Right forelimb (tissue), 1 donor: ENCODE measurements at regions not wholly inside any gene's neighbourhood (a gene's known extent, or its start where the extent isn't known, plus 50 kb on each side); places are given as distances from the start of the nearest gene placed in this dataset.

Experiments used
- DNase-seq: peaks from one replicate; pipeline ENCODE4 v3.0.0-alpha.2; 2018

DNA sequence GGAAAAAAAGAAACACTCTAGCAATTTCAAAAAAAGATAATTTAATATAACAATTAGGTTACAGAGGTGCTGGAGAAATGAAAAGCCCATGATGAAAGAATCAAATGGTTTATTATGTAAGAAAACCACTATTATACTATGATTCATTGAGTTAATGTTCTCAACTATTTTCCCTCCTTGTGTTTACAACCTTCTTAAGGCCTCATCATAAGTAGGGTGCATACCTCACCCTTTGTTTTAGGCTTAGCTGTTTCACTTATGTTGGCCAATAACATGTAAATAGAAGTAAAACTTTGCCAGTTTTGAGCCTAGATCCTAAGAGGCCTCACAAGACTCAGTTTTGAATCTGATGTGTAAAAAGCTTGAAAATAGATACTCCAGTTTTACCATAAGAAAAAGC is 418.3 kb upstream of the DDX18 start:
- no peak for DNase-seq

DNA sequence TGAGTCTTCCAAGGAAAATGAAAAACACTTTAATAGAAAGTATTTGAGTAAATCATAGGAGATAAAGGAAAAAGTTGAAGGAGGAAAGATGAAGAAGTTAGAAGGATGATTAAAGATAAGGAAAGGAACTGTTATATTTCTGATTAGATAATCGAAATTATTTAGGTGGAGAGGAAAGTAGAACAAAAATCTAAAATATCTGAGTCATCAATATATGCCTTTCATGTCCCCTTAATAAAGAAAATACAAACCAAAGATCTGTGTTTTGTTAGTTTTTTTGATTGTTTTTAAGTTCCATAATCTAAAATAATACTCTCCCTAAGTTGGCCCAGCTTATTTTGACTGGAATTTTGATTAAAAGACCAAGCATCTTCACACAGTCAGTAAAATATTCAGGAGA is 412.9 kb upstream of the DDX18 start:
- DNase-seq: no peak

DNA sequence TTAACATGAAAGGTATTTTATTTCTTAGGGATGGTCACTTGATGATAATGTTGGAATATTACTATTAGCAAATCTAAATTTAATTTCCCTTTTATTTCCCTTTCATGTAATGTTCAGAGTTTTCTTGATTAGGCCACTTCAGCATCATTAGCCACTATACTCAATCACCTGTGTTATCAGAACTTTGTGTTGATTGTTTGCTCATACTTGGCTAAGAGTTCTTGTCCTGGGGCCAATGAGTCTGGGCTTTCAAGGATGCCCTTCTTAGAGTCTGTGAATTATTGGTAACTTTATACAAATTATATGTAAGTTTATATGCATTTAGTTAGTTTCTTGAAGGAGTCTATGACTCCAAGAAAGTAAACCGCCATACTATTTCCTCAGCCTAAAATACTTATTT is 408.0 kb upstream of the DDX18 start:
- DNase-seq: no peak

DNA sequence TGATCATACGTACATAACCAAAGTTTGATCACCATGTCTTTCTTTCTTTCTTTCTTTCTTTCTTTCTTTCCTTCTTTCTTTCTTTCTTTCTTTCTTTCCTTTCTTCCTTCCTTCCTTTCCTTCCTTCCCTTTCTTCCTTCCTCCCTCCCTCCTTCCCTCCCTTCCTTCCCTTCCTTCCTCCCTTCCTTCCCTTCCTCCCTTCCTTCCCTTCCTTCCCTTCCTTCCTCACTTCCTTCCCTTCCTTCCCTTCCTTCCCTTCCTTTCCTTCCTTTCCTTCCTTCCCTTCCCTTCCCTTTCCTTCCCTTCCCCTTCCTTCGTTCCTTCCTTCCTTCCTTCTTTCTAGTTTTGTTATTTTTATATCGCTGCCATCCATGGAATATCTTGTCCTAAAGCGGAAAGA is 406.7 kb upstream of the DDX18 start:
- DNase-seq: no peak

DNA sequence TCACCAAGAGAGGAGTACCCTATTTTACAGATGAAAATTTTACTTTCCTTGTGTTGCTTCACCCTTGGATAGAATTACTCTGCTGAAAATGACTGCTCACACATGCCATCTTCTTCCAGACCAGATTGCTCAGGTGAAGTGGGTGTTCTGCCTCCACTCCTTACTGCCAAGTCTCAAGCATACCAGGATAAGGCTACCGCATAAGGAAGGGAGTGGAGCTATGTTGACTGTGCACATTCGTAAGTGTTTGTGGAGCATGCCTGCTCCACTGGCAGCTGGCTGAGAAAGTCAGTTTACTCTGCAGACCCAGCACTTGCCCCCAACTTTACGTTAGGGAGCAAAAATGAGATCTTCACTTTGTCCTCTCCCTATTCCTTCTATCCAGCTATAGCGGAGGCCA is 405.0 kb upstream of the DDX18 start:
- no peak for DNase-seq

DNA sequence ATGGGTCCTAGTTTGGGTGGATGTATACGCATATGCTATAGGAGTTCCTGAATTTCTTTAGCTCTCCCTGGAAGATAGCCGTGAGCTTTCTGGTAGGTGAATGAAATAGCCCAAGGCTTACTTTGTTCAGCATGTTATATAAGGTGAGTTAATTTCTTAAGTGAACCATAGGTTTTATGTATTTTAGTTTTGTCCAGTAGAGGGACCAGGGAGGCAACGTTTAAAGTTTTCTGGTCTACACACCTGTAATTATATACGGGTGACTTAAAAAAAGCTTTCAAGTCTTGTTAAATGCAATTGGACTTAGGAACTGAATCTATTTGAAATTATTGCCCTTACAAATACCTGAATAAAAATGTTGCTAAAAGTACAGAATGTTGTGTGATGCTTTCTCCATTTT is 402.5 kb upstream of the DDX18 start:
- no peak for DNase-seq

DNA sequence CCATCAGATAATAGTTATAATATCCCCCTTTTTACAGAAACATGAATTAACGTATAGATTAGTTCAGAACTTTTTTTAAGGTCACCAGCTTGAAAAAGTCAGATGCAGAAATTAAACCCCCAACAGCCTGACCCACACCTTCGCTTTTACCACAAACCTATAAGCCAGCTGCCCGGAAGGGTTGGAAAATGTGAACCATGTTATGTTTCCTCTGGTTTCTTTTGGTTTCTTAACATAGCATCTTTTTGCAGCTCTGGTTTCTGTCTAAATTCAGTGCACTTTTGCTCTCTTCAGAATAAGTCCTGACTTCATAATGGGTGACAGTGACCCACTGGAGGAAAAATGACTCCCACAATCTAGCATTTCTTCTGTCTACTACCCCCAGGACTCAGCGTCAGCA is 381.7 kb upstream of the DDX18 start:
- no peak for DNase-seq

DNA sequence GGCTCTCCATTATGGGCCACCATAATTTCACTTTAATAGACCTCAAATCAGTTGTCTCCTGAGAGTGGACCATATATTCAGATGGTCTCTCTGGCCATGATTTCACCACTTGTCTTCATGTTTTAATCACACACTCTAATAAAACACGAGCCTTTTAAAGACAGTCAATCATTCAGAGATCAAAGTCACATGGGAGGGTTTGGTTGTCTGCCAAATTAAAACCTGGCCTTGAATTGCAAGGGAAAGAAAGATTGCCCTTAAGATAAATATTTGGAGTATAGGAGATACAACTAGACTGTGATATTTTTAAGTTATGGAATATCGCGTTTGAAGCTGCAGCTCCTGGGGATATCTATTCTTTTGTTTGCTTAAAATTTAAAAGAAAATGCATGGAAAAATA is 377.8 kb upstream of the DDX18 start:
- no peak for DNase-seq

DNA sequence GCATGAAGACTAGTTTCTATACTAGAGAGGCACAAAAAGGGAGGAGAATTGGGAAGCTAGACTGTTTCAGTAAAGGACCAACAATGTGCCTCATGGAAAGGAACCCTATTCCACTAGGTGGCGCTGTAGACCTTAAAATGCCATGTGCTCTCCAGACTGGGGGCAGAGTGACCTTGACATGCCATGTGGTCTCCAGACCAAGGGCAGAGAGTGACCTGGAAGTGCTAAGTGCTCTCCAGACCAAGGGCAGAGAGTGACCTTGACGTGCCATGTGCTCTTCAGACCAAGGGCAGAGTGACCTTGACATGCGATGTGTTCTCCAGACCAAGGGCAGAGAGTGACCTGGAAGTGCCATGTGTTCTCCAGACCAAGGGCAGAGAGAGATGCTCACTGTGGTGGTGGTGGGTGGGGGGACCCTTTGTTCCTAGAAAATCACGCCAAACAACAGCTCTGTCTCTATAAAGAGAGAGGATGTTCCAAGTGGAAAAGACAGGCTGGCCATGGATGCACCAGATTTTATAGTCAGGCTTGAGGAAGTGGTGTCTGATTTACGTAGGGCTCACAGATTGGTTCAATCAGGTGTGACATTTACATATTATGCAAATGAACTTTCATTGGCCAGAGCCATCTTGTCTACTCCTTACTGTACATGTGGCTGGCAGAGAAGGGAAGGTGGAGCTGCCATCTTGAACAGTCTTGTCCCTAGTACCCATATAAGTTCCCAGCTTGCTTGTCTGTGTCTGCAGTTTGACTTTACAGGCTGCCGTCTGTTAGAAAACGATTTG is 344.0 kb upstream of the DDX18 start:
- DNase-seq: no peak

DNA sequence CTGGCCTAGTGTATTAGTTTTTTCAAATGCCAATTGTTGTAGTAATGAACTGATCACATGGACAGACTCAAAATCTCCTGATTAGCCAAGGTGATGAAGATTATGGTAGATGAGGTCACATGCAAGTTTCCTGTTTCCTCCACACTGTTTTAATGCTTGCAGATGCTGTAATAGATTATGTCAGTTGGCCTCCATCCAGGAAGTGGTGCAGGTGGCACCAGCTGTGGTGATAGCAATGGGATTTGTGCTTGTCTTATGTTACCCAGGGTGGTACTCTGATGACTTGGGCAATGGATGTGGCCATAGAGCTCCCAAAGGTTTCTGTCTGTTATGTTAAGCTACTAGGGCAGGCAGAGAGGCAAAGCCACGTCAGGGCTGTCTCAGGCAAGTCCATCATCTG is 332.9 kb upstream of the DDX18 start:
- no peak for DNase-seq

DNA sequence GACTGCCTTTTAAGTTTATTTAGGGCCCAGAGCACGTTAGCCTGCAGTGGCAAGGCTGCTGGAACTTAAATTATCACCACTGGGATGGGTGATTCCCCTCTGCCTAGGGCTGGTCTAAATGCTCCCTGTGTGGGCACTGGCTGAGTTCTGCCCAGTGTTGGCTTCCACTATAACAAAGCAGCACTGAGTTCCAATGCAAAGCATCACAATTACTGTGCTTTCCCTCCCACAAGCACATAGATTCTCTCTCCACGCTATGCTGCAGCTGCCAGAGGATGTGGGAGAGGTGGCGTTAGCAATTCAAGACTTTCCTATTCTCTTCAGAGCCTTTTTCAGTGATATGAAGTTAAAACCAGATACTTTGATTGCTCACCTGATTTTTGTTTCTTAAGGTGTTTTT is 328.9 kb upstream of the DDX18 start:
- DNase-seq: no peak

DNA sequence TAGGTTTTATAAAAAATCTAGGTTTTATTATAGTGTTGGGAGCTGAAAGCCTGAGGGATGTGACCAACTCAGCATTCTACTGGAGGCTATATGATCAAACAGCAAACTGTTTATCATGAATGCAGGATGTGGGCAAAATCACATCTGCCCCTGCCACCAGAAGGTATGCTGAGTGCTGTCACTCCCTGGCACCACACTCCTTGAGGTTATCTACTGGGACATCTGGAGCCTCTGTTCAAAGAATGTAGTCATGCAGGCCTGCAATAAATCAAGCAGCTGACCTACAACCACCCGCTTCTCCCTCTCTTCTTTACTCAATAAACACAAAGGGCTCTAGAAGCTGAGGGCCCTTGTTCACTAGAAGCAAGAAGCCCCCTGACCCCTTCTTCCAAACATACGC is 328.4 kb upstream of the DDX18 start:
- DNase-seq: no peak

DNA sequence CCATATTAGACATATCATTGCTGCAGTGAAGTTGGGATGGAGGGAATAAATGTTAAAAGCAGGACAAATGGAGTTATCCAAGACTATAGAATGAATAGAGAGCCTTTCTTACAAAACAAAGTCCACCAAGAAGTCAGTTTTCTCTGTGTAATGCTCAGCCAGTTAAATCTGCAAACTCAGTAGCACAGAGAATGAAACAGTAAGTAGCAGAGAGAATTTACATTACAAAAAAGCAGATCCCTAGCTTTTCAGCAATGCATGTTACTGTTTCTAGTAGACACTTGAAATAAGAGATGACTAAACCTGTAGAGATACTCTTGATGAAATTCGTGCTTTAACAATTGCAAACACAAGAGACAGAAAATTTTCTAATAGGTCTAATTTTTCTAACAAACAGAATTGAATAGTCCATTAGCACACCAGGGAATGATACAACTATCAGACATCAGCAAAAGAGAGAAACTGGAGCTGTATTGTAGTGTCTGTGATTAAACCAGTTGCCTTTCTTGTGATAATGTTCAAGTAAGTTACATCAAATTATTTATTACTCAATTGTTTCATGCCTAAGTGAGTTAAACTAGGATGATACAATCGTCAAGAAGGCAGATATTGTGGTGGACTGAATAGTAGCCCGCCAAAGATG is 322.2 kb upstream of the DDX18 start:
- DNase-seq: no peak

DNA sequence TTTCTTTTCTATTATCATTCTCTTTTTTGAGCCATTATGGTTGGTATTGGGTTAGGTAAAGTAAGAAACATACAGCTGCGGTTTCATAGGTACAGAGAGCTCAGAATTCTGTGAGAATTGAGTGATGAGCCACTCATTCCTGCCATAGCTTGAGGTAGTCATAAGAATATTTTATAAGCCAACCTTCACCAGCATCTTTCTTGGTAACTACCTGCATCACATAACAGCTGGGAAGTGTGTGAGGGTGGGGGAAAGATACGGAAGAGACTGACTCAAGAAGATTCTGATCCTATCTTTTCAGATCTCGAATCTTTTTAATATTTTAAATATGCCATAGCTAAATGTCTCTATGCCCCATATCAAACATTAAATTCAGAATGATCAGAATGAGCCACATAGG is 313.8 kb upstream of the DDX18 start:
- no peak for DNase-seq

DNA sequence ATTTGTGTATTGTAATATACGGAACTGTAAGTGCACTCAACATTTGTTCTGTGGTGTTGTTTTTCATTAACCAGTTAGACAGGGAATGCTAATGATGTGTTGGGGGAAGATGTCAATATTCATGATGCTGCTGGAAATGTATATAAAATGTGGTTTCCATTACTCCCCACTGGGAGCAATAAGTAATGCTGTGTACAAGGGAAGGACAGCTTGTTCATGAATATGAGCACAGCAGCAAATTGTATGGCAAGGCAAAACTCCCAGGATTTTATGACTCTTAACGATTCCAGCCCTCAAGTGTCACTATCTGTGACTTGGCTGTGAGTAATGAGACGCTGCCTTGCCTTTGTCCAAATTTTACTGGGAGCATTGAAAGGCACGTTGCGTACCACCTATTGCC is 312.4 kb upstream of the DDX18 start:
- DNase-seq: no peak

DNA sequence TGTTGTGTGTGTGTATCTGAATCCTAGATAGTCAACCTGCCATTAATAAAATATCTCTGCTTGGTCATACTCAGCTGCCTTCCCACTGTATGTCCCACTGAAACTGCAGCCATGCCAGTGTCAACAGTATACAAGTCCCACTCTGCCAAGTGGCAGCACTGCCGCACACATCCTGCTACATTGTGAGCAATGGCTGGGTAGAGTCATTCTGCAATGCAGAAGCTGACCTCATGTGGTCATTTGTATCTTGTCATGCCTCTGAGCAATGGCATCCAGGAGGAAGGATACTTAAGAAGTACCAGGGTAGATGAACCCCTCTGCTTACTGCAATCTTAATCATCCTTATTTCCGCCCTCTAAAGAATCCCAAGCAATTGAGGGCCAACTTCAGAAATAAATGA is 302.2 kb upstream of the DDX18 start:
- no peak for DNase-seq

DNA sequence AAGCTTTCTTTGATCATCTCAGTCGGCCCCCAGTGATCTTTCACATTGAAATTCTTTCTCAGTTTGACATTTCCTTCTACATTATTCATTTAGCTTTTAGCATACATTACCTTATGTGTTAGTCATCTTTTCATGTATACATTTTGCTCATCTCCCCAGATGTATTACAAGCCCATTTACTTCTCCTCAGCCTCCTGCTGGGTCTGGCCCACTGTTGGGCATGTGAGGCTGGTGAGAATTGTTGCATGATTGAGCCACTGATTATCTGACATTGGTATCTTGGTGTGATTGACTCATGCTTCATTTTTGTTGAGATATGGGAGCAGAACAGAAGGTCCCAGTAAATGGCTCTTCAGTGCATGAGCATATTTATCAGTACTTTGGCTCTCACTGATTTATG is 300.1 kb upstream of the DDX18 start:
- DNase-seq: no peak

DNA sequence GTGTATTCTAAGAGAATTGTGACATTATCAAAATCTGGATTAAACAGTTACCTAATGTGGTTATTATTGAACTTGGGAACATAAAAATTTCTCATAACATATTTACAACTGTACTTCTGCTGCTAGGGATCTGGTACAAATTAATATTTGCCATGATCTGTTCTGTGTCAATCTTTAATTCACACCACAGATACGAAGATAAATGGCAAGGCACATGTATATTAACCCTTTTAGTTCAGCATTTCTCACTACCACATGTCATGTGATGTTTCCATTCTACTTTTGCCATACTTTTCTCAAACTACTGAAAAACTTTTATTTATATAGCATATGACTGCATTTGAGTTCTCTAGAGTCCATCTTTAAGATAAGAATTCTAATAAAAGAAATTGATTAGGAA is 295.3 kb upstream of the DDX18 start:
- DNase-seq: no peak

DNA sequence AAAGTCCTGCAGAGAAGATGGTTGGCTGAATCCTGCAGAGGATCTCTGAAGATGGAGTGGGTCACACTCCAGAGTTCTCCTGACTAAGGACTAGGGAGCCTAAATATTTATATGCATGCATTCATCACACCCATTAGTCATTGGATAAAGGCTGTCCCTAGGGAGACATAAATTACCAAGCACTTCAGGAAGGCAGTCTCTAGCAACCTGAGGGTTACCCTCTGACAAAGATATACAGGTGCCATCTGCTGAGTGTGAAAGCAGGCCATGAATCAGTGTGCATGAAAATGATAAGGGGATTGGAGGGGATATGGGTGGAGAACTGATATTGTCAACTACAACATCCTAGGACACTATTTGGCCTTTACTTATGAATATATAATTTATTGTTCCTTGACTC is 294.8 kb upstream of the DDX18 start:
- no peak for DNase-seq

DNA sequence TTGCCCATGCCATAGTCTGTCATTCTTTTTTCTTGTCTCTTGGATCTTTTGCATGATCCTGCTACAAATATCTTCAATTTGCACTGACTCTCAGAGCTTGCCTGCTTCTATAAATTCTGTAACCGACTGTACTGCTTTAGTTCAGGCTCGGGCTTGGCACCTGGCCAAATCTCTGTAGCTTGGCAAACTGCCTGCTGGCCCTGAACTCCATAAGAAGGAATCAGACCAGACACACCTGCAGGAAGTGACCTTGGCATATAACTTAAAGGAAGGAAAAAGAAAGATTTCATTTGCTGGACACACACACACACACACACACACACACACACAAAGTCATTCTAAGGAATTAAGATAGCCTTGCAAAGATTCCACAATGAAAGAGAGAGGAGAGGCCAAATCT is 291.2 kb upstream of the DDX18 start:
- peak; percentile 86 for DNase-seq

DNA sequence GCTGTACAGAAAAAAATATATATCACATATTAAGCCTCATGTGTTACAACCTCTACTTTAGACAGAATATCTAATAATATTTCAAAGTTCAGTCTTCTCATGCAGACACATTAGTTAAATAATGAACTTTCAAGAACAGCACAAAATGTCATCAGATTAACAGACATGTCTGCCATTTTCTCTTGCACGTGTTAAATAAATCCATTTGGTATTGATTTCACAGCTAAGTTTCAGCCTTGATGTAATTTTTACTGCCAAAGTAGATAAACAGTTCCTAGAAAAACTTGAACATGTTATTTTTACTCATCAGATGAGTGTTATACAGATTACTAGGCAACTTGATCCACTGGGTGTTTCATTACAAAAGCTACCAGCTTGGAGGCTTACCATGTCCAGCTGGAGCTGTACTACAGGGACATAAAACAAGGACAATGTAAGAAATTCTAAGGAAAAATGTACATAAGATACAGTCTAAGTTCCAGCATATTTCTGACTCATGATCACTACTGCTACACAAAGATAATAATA is 290.7 kb upstream of the DDX18 start:
- DNase-seq: no peak

DNA sequence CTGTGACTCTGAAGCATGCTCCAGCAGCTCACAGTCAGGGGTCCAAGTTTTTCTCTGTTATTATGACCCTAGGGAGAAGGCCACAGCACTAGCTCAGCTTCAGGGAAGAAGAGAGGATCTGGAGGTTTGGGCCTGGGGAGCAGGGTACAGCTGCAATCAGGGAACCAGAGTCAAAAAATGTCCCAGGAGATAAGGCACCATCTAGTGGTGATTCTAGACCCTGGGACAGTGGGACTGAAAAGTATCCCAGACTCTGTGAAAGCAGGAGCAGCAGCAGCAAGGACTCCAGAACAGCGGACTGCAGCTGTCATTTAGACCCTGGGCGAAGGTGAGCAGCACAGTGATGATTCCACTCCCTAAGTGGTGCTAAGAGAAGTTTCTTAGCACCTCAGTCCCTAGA is 278.4 kb upstream of the DDX18 start:
- no peak for DNase-seq

DNA sequence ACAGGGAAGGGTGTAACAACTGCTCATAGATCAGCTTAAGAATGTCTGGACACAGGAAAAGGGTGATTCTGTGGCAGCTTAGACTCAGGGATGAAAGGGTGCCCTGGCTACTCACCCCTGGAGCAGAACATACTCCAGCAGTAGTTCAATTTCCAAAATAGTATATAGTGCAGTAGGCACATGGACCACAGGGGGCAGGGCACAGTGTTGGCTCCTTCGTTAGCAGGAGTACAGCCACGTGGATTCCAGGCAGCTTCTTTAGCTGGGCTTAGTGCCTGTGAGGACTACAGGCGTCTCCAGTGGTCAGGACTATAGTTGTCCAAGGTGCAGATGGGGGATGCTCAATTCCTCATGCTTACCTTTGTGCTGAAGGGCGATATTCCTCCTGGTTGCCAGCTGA is 277.5 kb upstream of the DDX18 start:
- DNase-seq: no peak

DNA sequence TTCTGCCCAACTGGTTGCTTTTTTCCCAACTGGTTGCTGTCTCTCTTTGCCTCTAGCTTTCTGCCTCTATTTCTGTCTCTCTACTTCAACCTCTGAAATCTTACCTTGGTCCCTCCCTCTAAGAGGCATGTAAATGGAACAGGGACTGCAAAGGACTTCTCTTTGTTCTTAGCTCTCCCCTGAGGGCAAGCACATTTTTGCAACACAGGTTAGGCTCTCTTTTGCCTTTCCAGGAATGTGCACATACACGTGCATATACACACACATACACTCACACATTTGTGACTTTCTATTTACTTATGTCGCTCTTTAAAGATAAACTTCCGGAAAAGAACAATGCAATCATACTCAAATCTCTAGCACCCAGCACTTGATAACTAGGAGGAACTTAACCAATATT is 262.6 kb upstream of the DDX18 start:
- no peak for DNase-seq

DNA sequence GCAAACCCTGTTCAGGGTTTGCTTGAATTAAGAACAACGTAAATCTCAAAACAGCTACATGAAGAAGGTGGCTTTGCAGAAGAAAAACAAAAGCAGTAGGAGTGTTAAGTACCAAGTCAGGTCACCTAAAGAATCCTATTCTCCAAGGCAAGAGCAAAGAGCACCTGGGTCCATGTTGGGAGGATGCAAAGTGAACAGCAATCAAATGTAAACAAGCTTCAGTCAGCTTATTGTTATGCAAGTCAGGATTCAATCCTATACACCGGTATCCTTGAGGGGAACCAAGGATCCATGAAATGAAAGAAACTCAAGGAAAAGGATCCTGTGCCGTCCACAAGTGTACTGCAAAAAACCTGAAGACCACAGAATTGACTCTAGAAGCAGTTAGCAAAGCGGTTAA is 261.0 kb upstream of the DDX18 start:
- DNase-seq: no peak
